ENCODE measurements at regions not wholly inside any gene's neighbourhood (a gene's known extent, or its start where the extent isn't known, plus 50 kb on each side); places are given as distances from the start of the nearest gene placed in this dataset.

DNA sequence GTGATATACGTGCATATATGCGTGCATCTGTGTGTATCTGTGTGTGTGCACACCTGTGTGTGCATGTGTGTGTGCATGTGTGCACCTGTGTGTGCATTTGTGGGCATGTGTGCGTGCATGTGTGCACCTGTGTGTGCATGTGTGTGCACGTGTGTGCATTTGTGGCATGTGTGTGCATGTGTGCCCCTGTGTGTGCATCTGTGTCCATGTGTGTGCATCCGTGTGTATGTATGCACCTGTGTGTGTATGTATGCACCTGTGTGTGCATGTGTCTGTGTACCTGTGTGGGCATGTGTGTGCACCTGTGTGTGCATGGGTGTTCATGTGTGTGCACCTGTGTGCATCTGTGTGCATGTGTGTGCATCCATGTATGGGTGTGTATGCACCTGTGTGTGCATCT is 167.8 kb upstream of the SFSWAP start:
- Histone ChIP-seq H2BK5ac (ENCODE audit: low read length) (no peak overlapping the region), H2BK15ac (replicated peaks; ENCODE audit: low read depth) (no peak overlapping the region), H3K18ac (ENCODE audit: low read length) (no peak overlapping the region), H3K9ac (ENCODE audit: low read length) (no peak overlapping the region), H2AK5ac (ENCODE audit: low read length) (no peak overlapping the region), H4K8ac (ENCODE audit: low read depth, low read length) (no peak overlapping the region), H3K4me2 (ENCODE audit: low read length) (no peak overlapping the region), H2BK120ac (ENCODE audit: low read depth, low read length) (no peak overlapping the region), H4K5ac (ENCODE audit: low read length) (no peak overlapping the region), H3K4me1 (ENCODE audit: control insufficient read depth, low read depth, low read length) (no peaks in the 10 kb centered on the region), H3K79me1 (ENCODE audit: low read length) (no peaks in the 10 kb centered on the region), H3K27ac (ENCODE audit: low read depth, low read length) (no peak overlapping the region), H3K23ac (ENCODE audit: low read length) (no peak overlapping the region), H3K4ac (ENCODE audit: low read depth, low read length) (no peak overlapping the region), H3K4me3 (ENCODE audit: low read length) (no peak overlapping the region), H3K79me2 (ENCODE audit: control insufficient read depth, insufficient read depth, low read length) (no peaks in the 10 kb centered on the region), H3K36me3 (ENCODE audit: control insufficient read depth, insufficient read depth, low read length) (no peaks in the 10 kb centered on the region), H3K56ac (ENCODE audit: low read length) (no peak overlapping the region), H3K27me3 (ENCODE audit: insufficient read depth, low read length, poor library complexity) (no peaks in the 10 kb centered on the region)
- no CpG with 5 or more reads among the region's 5 CpGs for WGBS (ENCODE audit: extremely low coverage, insufficient coverage, low lambda C conversion rate)
- DNase-seq: no peak

DNA sequence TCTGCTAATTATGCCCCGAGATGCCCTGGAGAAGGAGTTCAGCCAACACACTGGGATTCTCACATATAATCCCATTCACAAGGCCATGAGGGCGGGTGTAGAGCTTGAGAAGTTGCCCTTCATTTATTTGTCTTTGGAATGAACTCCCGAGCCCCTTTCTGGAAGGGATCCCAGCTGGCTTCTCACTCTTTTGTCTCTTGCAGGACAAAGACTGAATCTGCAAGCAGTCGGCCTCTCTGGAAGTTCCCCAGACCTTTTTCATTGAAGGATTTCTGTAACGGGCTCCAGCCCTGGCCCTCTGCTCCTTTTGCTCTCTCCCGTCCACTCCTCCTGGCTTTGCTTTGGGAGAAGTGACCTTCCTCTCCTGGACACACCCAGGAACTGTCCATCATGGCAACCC is 163.3 kb upstream of the SFSWAP start:
- no peak overlapping the region for H3K4me2 ChIP-seq (ENCODE audit: low read length)
- no peak overlapping the region for H3K23ac ChIP-seq (ENCODE audit: low read length)
- no peak overlapping the region for H3K56ac ChIP-seq (ENCODE audit: low read length)
- no peak overlapping the region for H3K18ac ChIP-seq (ENCODE audit: low read length)
- H3K27ac ChIP-seq (ENCODE audit: low read depth, low read length): no peak overlapping the region
- no peak overlapping the region for H3K4ac ChIP-seq (ENCODE audit: low read depth, low read length)
- no peaks in the 10 kb centered on the region for H3K79me1 ChIP-seq (ENCODE audit: low read length)
- no peak overlapping the region for H4K5ac ChIP-seq (ENCODE audit: low read length)
- H2AK5ac ChIP-seq (ENCODE audit: low read length): no peak overlapping the region
- H3K36me3 ChIP-seq (ENCODE audit: control insufficient read depth, insufficient read depth, low read length): no peaks in the 10 kb centered on the region
- H3K4me1 ChIP-seq (ENCODE audit: control insufficient read depth, low read depth, low read length): no peaks in the 10 kb centered on the region
- no peak overlapping the region for H2BK120ac ChIP-seq (ENCODE audit: low read depth, low read length)
- WGBS (ENCODE audit: extremely low coverage, insufficient coverage, low lambda C conversion rate): no CpG with 5 or more reads among the region's 6 CpGs
- no peak overlapping the region for H2BK5ac ChIP-seq (ENCODE audit: low read length)
- H2BK15ac ChIP-seq (replicated peaks; ENCODE audit: low read depth): no peak overlapping the region
- DNase-seq: no peak
- H3K79me2 ChIP-seq (ENCODE audit: control insufficient read depth, insufficient read depth, low read length): no peaks in the 10 kb centered on the region
- H3K4me3 ChIP-seq (ENCODE audit: low read length): no peak overlapping the region
- H3K9ac ChIP-seq (ENCODE audit: low read length): no peak overlapping the region
- H3K27me3 ChIP-seq (ENCODE audit: insufficient read depth, low read length, poor library complexity): no peaks in the 10 kb centered on the region
- H4K8ac ChIP-seq (ENCODE audit: low read depth, low read length): no peak overlapping the region

DNA sequence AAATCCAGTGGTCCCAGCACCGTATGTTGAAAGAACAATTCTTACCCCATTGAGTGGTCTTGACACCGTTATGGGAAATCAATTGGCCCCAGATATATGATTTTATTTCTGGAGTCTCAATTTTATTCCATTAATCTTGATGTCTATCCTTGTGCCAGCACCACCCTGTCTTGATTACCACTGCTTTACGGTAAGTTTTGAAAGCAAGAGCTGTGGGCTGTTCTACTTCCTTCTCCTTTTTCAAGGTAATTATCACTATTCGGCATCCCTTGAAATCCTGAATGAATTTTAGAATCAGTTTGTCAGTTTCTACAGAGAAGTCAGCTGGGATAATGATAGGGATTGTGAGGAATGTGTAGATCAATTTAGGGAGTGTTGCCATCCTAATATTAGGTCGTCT is 160.8 kb upstream of the SFSWAP start:
- Histone ChIP-seq H3K79me1 (ENCODE audit: low read length) (no peaks in the 10 kb centered on the region), H3K27me3 (ENCODE audit: insufficient read depth, low read length, poor library complexity) (no peaks in the 10 kb centered on the region), H3K4me2 (ENCODE audit: low read length) (no peak overlapping the region), H3K4me3 (ENCODE audit: low read length) (no peak overlapping the region), H2BK15ac (replicated peaks; ENCODE audit: low read depth) (no peak overlapping the region), H2BK5ac (ENCODE audit: low read length) (no peak overlapping the region), H2BK120ac (ENCODE audit: low read depth, low read length) (no peak overlapping the region), H3K56ac (ENCODE audit: low read length) (no peak overlapping the region), H3K4me1 (ENCODE audit: control insufficient read depth, low read depth, low read length) (no peaks in the 10 kb centered on the region), H3K4ac (ENCODE audit: low read depth, low read length) (no peak overlapping the region), H3K27ac (ENCODE audit: low read depth, low read length) (no peak overlapping the region), H4K8ac (ENCODE audit: low read depth, low read length) (no peak overlapping the region), H4K5ac (ENCODE audit: low read length) (no peak overlapping the region), H3K79me2 (ENCODE audit: control insufficient read depth, insufficient read depth, low read length) (no peaks in the 10 kb centered on the region), H3K23ac (ENCODE audit: low read length) (no peak overlapping the region), H3K9ac (ENCODE audit: low read length) (no peak overlapping the region), H3K18ac (ENCODE audit: low read length) (no peak overlapping the region), H2AK5ac (ENCODE audit: low read length) (no peak overlapping the region), H3K36me3 (ENCODE audit: control insufficient read depth, insufficient read depth, low read length) (no peaks in the 10 kb centered on the region)
- no peak for DNase-seq
- WGBS (ENCODE audit: extremely low coverage, insufficient coverage, low lambda C conversion rate): no CpG with 5 or more reads among the region's 5 CpGs

DNA sequence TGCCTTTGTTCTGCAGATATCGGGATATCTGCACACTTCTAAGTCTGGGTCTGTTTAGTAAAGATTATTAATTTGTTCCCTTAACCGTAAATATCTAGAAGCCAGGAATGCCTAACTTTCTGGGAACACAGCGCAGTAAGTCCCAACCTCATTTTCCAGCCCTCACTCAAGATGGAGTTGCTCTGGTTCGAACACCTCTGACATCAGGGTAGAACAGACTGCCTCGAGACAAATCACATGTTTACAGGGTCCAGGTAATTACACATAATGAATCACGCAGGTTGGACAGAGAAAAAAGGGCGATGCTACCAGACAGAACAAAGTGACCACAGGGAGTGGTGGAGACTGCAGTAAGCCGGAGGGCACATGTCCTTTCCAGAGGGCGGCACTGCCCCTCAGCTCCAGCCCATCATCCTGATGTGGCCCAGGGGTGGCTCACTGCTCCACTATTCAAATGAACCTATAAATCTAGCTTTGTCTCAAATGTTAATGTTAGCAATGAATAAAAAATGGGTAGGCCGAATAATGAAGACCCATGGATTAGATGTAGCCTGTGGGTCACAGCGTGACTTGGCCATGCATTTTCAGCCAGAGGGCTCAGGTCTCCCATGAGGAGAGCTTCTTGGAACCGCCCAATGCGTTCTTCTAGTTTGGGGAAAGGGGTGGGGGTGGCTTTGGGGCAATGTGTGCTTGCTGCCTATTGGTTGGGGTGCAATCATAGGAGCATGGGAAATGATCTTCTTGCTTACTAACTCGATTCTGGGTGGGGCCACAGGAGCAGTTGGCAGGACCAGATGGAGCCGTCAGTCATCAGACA is 159.0 kb upstream of the SFSWAP start:
- Histone ChIP-seq H3K79me2 (ENCODE audit: control insufficient read depth, insufficient read depth, low read length) (no peaks in the 10 kb centered on the region), H3K9ac (ENCODE audit: low read length) (no peak overlapping the region), H3K79me1 (ENCODE audit: low read length) (no peaks in the 10 kb centered on the region), H3K27me3 (ENCODE audit: insufficient read depth, low read length, poor library complexity) (no peaks in the 10 kb centered on the region), H4K5ac (ENCODE audit: low read length) (no peak overlapping the region), H4K8ac (ENCODE audit: low read depth, low read length) (no peak overlapping the region), H2BK5ac (ENCODE audit: low read length) (no peak overlapping the region), H3K4me1 (ENCODE audit: control insufficient read depth, low read depth, low read length) (no peaks in the 10 kb centered on the region), H3K56ac (ENCODE audit: low read length) (no peak overlapping the region), H3K4ac (ENCODE audit: low read depth, low read length) (no peak overlapping the region), H2BK15ac (replicated peaks; ENCODE audit: low read depth) (no peak overlapping the region), H3K23ac (ENCODE audit: low read length) (no peak overlapping the region), H2AK5ac (ENCODE audit: low read length) (no peak overlapping the region), H2BK120ac (ENCODE audit: low read depth, low read length) (no peak overlapping the region), H3K18ac (ENCODE audit: low read length) (no peak overlapping the region), H3K4me2 (ENCODE audit: low read length) (no peak overlapping the region), H3K27ac (ENCODE audit: low read depth, low read length) (no peak overlapping the region), H3K36me3 (ENCODE audit: control insufficient read depth, insufficient read depth, low read length) (no peaks in the 10 kb centered on the region), H3K4me3 (ENCODE audit: low read length) (no peak overlapping the region)
- no CpG with 5 or more reads among the region's 15 CpGs for WGBS (ENCODE audit: extremely low coverage, insufficient coverage, low lambda C conversion rate)
- no peak for DNase-seq

DNA sequence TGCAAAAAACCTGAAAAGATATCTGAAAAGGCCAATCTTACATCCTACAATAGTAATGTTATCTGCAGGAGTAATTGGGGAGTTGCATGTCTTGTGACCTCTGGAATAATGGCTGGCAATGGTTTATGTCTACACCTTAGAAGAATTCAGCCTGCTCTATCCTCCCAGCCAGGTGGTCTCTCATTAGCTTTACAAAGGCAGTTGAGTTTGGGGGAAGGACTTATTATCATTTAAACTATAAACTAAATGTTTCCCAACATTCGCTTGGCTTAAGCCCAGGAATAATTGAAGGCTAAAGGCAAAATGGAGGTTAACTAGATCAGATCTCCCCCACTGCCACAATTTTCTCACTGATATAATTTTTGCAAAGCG is 158.4 kb upstream of the SFSWAP start:
- H3K79me2 ChIP-seq (ENCODE audit: control insufficient read depth, insufficient read depth, low read length): no peaks in the 10 kb centered on the region
- H3K36me3 ChIP-seq (ENCODE audit: control insufficient read depth, insufficient read depth, low read length): no peaks in the 10 kb centered on the region
- H3K79me1 ChIP-seq (ENCODE audit: low read length): no peaks in the 10 kb centered on the region
- no peak overlapping the region for H3K4me2 ChIP-seq (ENCODE audit: low read length)
- DNase-seq: no peak
- no peak overlapping the region for H3K27ac ChIP-seq (ENCODE audit: low read depth, low read length)
- no peak overlapping the region for H2BK120ac ChIP-seq (ENCODE audit: low read depth, low read length)
- no CpG with 5 or more reads among the region's 2 CpGs for WGBS (ENCODE audit: extremely low coverage, insufficient coverage, low lambda C conversion rate)
- no peaks in the 10 kb centered on the region for H3K27me3 ChIP-seq (ENCODE audit: insufficient read depth, low read length, poor library complexity)
- H3K18ac ChIP-seq (ENCODE audit: low read length): no peak overlapping the region
- no peak overlapping the region for H2AK5ac ChIP-seq (ENCODE audit: low read length)
- no peak overlapping the region for H3K4me3 ChIP-seq (ENCODE audit: low read length)
- H2BK15ac ChIP-seq (replicated peaks; ENCODE audit: low read depth): no peak overlapping the region
- no peak overlapping the region for H3K23ac ChIP-seq (ENCODE audit: low read length)
- H4K8ac ChIP-seq (ENCODE audit: low read depth, low read length): no peak overlapping the region
- H3K9ac ChIP-seq (ENCODE audit: low read length): no peak overlapping the region
- no peaks in the 10 kb centered on the region for H3K4me1 ChIP-seq (ENCODE audit: control insufficient read depth, low read depth, low read length)
- no peak overlapping the region for H2BK5ac ChIP-seq (ENCODE audit: low read length)
- no peak overlapping the region for H4K5ac ChIP-seq (ENCODE audit: low read length)
- H3K4ac ChIP-seq (ENCODE audit: low read depth, low read length): no peak overlapping the region
- no peak overlapping the region for H3K56ac ChIP-seq (ENCODE audit: low read length)

Measured in mesendoderm (in vitro differentiated cells).